ENCODE measurements at regions not wholly inside any gene's neighbourhood (a gene's known extent, or its start where the extent isn't known, plus 50 kb on each side); places are given as distances from the start of the nearest gene placed in this dataset.

DNA sequence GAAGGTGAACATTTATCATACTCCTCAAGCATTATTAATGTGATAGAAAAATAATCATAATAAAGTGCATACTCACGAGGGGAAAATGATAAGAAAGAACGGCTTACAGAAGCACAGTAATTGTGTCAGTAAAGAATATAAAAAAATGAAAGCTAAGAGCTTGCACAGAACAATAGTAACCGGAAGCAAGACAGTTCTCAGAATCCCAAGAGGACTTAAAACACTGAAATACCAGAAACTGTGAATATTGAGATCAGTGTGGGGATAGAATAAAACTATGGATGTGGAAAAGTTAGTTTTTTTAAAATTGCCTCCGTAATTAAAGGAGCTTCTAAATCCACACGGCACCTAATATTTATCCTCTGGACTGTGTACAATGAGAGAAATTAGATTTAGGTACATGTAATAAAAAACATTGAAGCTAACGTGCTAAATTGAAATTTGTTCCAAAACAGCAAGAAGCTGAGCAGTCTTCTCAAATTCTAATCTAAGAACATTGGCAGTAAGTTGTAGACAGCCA lies 482.7 kb downstream of the SLITRK6 start:
- H3K27me3 ChIP-seq: no peaks in the 10 kb centered on the region
- no peak overlapping the region for H3K27ac ChIP-seq
- no peaks in the 10 kb centered on the region for H3K4me1 ChIP-seq
- no peak overlapping the region for H3K4me3 ChIP-seq
- no peak for TF ChIP-seq POLR2AphosphoS5 (IDR thresholded peaks at IDR 0.05)
- TF ChIP-seq, protein P1, sequence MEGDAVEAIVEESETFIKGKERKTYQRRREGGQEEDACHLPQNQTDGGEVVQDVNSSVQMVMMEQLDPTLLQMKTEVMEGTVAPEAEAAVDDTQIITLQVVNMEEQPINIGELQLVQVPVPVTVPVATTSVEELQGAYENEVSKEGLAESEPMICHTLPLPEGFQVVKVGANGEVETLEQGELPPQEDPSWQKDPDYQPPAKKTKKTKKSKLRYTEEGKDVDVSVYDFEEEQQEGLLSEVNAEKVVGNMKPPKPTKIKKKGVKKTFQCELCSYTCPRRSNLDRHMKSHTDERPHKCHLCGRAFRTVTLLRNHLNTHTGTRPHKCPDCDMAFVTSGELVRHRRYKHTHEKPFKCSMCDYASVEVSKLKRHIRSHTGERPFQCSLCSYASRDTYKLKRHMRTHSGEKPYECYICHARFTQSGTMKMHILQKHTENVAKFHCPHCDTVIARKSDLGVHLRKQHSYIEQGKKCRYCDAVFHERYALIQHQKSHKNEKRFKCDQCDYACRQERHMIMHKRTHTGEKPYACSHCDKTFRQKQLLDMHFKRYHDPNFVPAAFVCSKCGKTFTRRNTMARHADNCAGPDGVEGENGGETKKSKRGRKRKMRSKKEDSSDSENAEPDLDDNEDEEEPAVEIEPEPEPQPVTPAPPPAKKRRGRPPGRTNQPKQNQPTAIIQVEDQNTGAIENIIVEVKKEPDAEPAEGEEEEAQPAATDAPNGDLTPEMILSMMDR (IDR thresholded peaks at IDR 0.05): no peak
- TF ChIP-seq POLR2A (IDR thresholded peaks at IDR 0.05): no peak
- no peaks in the 10 kb centered on the region for H3K9me3 ChIP-seq
- DNase-seq (ENCODE audit: low spot score in 2 of 2): no peak
- intact Hi-C loops (cut with DNase I; ENCODE audit: low total_unique reads): no loop called here
- no peaks in the 10 kb centered on the region for H3K36me3 ChIP-seq

DNA sequence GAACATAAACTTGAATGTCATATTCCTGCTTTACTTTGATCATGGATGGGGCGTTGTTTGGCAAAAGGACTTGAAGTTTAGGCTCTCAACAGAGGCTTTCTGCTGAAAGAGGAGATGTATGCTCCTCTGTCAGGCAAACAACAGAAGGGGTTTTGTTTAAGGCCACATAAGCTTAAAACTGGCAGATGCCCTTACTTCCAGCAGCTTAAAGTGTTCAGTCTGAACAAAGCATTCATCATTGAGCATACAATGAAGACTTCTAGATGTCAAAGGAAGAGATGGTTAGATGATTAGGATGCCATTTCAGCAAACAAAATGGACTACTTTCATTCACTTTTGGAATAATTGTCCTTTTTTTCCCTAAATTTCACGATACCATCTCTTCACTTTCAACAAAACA lies 484.5 kb downstream of the SLITRK6 start:
- H3K4me1 ChIP-seq: no peaks in the 10 kb centered on the region
- no peak overlapping the region for H3K4me3 ChIP-seq
- H3K36me3 ChIP-seq: no peaks in the 10 kb centered on the region
- H3K9me3 ChIP-seq: no peaks in the 10 kb centered on the region
- intact Hi-C loops (cut with DNase I; ENCODE audit: low total_unique reads): no loop called here
- no peak for TF ChIP-seq POLR2A (IDR thresholded peaks at IDR 0.05)
- TF ChIP-seq POLR2AphosphoS5 (IDR thresholded peaks at IDR 0.05): no peak
- TF ChIP-seq, protein P1 (IDR thresholded peaks at IDR 0.05): no peak
- DNase-seq (ENCODE audit: low spot score in 2 of 2): no peak
- H3K27ac ChIP-seq: no peak overlapping the region
- no peaks in the 10 kb centered on the region for H3K27me3 ChIP-seq

GRCh38 chr13:85313761-85314503 lies 485.3 kb downstream of the SLITRK6 start:
- Histone ChIP-seq H3K9me3 (no peaks in the 10 kb centered on the region), H3K27ac (no peak overlapping the region), H3K36me3 (no peaks in the 10 kb centered on the region), H3K27me3 (no peaks in the 10 kb centered on the region), H3K4me1 (no peaks in the 10 kb centered on the region), H3K4me3 (no peak overlapping the region)
- intact Hi-C loops (cut with DNase I; ENCODE audit: low total_unique reads): no loop called here
- no peak for DNase-seq (ENCODE audit: low spot score in 2 of 2)
- TF ChIP-seq, protein P1 (IDR thresholded peaks at IDR 0.05): no peak
- TF ChIP-seq POLR2A (IDR thresholded peaks at IDR 0.05): no peak
- TF ChIP-seq POLR2AphosphoS5 (IDR thresholded peaks at IDR 0.05): no peak

GRCh38 chr13:85312071-85312470 lies 487.1 kb downstream of the SLITRK6 start:
- H3K9me3 ChIP-seq: no peaks in the 10 kb centered on the region
- no peak for TF ChIP-seq POLR2A (IDR thresholded peaks at IDR 0.05)
- TF ChIP-seq POLR2AphosphoS5 (IDR thresholded peaks at IDR 0.05): no peak
- TF ChIP-seq, protein P1 (IDR thresholded peaks at IDR 0.05): no peak
- no peak overlapping the region for H3K4me3 ChIP-seq
- H3K36me3 ChIP-seq: no peaks in the 10 kb centered on the region
- no peak overlapping the region for H3K27ac ChIP-seq
- intact Hi-C loops (cut with DNase I; ENCODE audit: low total_unique reads): no loop called here
- no peak for DNase-seq (ENCODE audit: low spot score in 2 of 2)
- no peaks in the 10 kb centered on the region for H3K4me1 ChIP-seq
- no peaks in the 10 kb centered on the region for H3K27me3 ChIP-seq

- H3K9me3 ChIP-seq: no peaks in the 10 kb centered on the region
- intact Hi-C loops (cut with DNase I; ENCODE audit: low total_unique reads): no loop called here
- H3K27me3 ChIP-seq: no peaks in the 10 kb centered on the region
- TF ChIP-seq POLR2A (IDR thresholded peaks at IDR 0.05) (no peak), POLR2AphosphoS5 (IDR thresholded peaks at IDR 0.05) (no peak)
- TF ChIP-seq, protein P1 (IDR thresholded peaks at IDR 0.05): no peak
- H3K36me3 ChIP-seq: no peaks in the 10 kb centered on the region
- no peaks in the 10 kb centered on the region for H3K4me1 ChIP-seq
- no peak overlapping the region for H3K27ac ChIP-seq
- no peak for DNase-seq (ENCODE audit: low spot score in 2 of 2)
- H3K4me3 ChIP-seq: no peak overlapping the region
Observed at GRCh38 chr13:85303630-85304029, 495.6 kb downstream of the SLITRK6 start.

All from breast epithelium (tissue), 4 donors.